ENCODE measurements at regions not wholly inside any gene's neighbourhood (a gene's known extent, or its start where the extent isn't known, plus 50 kb on each side); places are given as distances from the start of the nearest gene placed in this dataset.

- ATAC-seq (ENCODE audit: low read depth) = no peak
- Histone ChIP-seq H3K4me3 (ENCODE audit: severe bottlenecking) (no peak overlapping the region), H3K27ac (ENCODE audit: poor library complexity, severe bottlenecking) (no peak overlapping the region), H3K4me1 (ENCODE audit: insufficient read depth, poor library complexity, severe bottlenecking) (no peaks in the 10 kb centered on the region), H3K36me3 (ENCODE audit: low read depth) (no peaks in the 10 kb centered on the region), H3K27me3 (ENCODE audit: insufficient read depth, poor library complexity, severe bottlenecking) (no peaks in the 10 kb centered on the region), H3K9me3 (ENCODE audit: severe bottlenecking) (no peaks in the 10 kb centered on the region)
- TF ChIP-seq CTCF (IDR thresholded peaks at IDR 0.05; ENCODE audit: poor library complexity, severe bottlenecking) = no peak
- DNase-seq (ENCODE audit: low spot score) = no peak
Measured at GRCh38 chr10:8893102-8893501, 838.6 kb downstream of the GATA3 start.

- Histone ChIP-seq H3K27ac (ENCODE audit: poor library complexity, severe bottlenecking) (no peak overlapping the region), H3K9me3 (ENCODE audit: severe bottlenecking) (no peaks in the 10 kb centered on the region), H3K4me1 (ENCODE audit: insufficient read depth, poor library complexity, severe bottlenecking) (no peaks in the 10 kb centered on the region), H3K36me3 (ENCODE audit: low read depth) (no peaks in the 10 kb centered on the region), H3K27me3 (ENCODE audit: insufficient read depth, poor library complexity, severe bottlenecking) (no peaks in the 10 kb centered on the region), H3K4me3 (ENCODE audit: severe bottlenecking) (no peak overlapping the region)
- ATAC-seq (ENCODE audit: low read depth) (no peak), DNase-seq (ENCODE audit: low spot score) (no peak)
- TF ChIP-seq CTCF (IDR thresholded peaks at IDR 0.05; ENCODE audit: poor library complexity, severe bottlenecking) = no peak
Measured at GRCh38 chr10:8894148-8894547, 839.7 kb downstream of the GATA3 start.

- ATAC-seq (ENCODE audit: low read depth) (no peak), DNase-seq (ENCODE audit: low spot score) (no peak)
- no peak for TF ChIP-seq CTCF (IDR thresholded peaks at IDR 0.05; ENCODE audit: poor library complexity, severe bottlenecking)
- H3K9me3 ChIP-seq (ENCODE audit: severe bottlenecking) = no peaks in the 10 kb centered on the region
- H3K36me3 ChIP-seq (ENCODE audit: low read depth) = no peaks in the 10 kb centered on the region
- no peak overlapping the region for H3K27ac ChIP-seq (ENCODE audit: poor library complexity, severe bottlenecking)
- H3K4me1 ChIP-seq (ENCODE audit: insufficient read depth, poor library complexity, severe bottlenecking) = no peaks in the 10 kb centered on the region
- H3K27me3 ChIP-seq (ENCODE audit: insufficient read depth, poor library complexity, severe bottlenecking) = no peaks in the 10 kb centered on the region
- H3K4me3 ChIP-seq (ENCODE audit: severe bottlenecking) = no peak overlapping the region
Measured at GRCh38 chr10:8897769-8898168, 843.3 kb downstream of the GATA3 start.

GRCh38 chr10:8898745-8899330 lies 844.4 kb downstream of the GATA3 start:
- DNase-seq (ENCODE audit: low spot score) (no peak), ATAC-seq (ENCODE audit: low read depth) (no peak)
- Histone ChIP-seq H3K9me3 (ENCODE audit: severe bottlenecking) (no peaks in the 10 kb centered on the region), H3K27ac (ENCODE audit: poor library complexity, severe bottlenecking) (no peak overlapping the region), H3K4me1 (ENCODE audit: insufficient read depth, poor library complexity, severe bottlenecking) (no peaks in the 10 kb centered on the region), H3K4me3 (ENCODE audit: severe bottlenecking) (no peak overlapping the region), H3K27me3 (ENCODE audit: insufficient read depth, poor library complexity, severe bottlenecking) (no peaks in the 10 kb centered on the region), H3K36me3 (ENCODE audit: low read depth) (no peaks in the 10 kb centered on the region)
- no peak for TF ChIP-seq CTCF (IDR thresholded peaks at IDR 0.05; ENCODE audit: poor library complexity, severe bottlenecking)

GRCh38 chr10:8902926-8903325 lies 848.4 kb downstream of the GATA3 start:
- Histone ChIP-seq H3K27me3 (ENCODE audit: insufficient read depth, poor library complexity, severe bottlenecking) (no peaks in the 10 kb centered on the region), H3K27ac (ENCODE audit: poor library complexity, severe bottlenecking) (no peak overlapping the region), H3K36me3 (ENCODE audit: low read depth) (no peaks in the 10 kb centered on the region), H3K4me1 (ENCODE audit: insufficient read depth, poor library complexity, severe bottlenecking) (no peaks in the 10 kb centered on the region), H3K4me3 (ENCODE audit: severe bottlenecking) (no peak overlapping the region), H3K9me3 (ENCODE audit: severe bottlenecking) (no peaks in the 10 kb centered on the region)
- ATAC-seq (ENCODE audit: low read depth) = no peak
- no peak for TF ChIP-seq CTCF (IDR thresholded peaks at IDR 0.05; ENCODE audit: poor library complexity, severe bottlenecking)
- DNase-seq (ENCODE audit: low spot score) = no peak

Measured in RWPE2 (cell line).